GM23248 (cell line): ENCODE measurements at regions not wholly inside any gene's neighbourhood (a gene's known extent, or its start where the extent isn't known, plus 50 kb on each side); places are given as distances from the start of the nearest gene placed in this dataset.

Experiments used
- EZH2 ChIP-seq: fragments of 200-600 bp; sonication (generic); IDR thresholded peaks from 2 replicates; pipeline ENCODE4 v1.6.1; 2018; ENCODE audit warnings: antibody characterized with exemption, mild to moderate bottlenecking; ENCODE audit not compliant: insufficient read depth, poor library complexity, severe bottlenecking
- EZH2phosphoT487 ChIP-seq: fragments of 200-600 bp; sonication (generic); IDR thresholded peaks from 2 replicates; pipeline ENCODE4 v1.6.1; 2018; ENCODE audit warnings: antibody characterized with exemption, moderate library complexity, mild to moderate bottlenecking, low read depth; ENCODE audit not compliant: insufficient read depth

DNA sequence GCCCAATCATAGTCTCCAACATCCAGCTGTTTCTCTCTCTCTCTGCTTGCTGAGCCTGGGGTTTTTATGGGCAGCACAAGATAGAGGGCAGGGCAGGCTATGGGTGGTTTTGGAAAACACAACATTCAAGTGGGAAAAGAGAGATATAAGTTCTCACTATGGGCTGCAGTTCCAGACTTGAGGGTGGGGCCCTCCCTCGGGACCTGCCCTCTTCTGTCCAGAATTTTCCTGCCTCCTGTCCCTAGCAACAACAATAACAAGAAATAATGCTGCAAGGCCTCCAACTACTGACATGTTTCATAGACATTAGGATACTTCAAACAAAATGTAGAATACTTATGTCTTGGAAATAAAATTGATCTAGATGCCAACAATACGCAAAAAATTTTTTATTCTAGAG lies 107.8 kb downstream of the C18orf54 start:
- TF ChIP-seq EZH2 (no peak), EZH2phosphoT487 (no peak)
